SU-DHL-6 (cell line): ENCODE measurements at regions not wholly inside any gene's neighbourhood (a gene's known extent, or its start where the extent isn't known, plus 50 kb on each side); places are given as distances from the start of the nearest gene placed in this dataset.

Experiments used
- H2AFZ ChIP-seq: fragments of 200-600 bp; sonication (generic); 2 replicates; pipeline ENCODE4 v1.6.1; 2014; ENCODE audit warnings: low read depth, mild to moderate bottlenecking, moderate library complexity, mixed read lengths, antibody characterized with exemption, low read length; ENCODE audit not compliant: severe bottlenecking
- H3F3A ChIP-seq: fragments of 200-600 bp; shearing (Covaris generic); 2 replicates; pipeline ENCODE4 v1.6.0; 2016; ENCODE audit warnings: antibody characterized with exemption, mild to moderate bottlenecking; ENCODE audit not compliant: insufficient read depth
- H3K27ac ChIP-seq: fragments of 200-600 bp; sonication (generic); 2 replicates; pipeline ENCODE4 v1.5.1; 2016; ENCODE audit warnings: low read depth, mild to moderate bottlenecking, low read length, moderate library complexity, mixed read lengths
- H3K27me3 ChIP-seq: fragments of 200-600 bp; sonication (generic), shearing (Covaris generic); 2 replicates; pipeline ENCODE4 v1.6.0; 2014; ENCODE audit warnings: mild to moderate bottlenecking, low read length
- H3K36me3 ChIP-seq: fragments of 200-600 bp; sonication (generic); 2 replicates; pipeline ENCODE4 v1.6.1; 2014; ENCODE audit warnings: mild to moderate bottlenecking, low read length, mixed read lengths
- H3K4me2 ChIP-seq: fragments of 300-600, 200-600 bp; shearing (Covaris generic), sonication (generic); 2 replicates; pipeline ENCODE4 v1.6.0; 2014; ENCODE audit warnings: low read length, low read depth, mild to moderate bottlenecking; ENCODE audit not compliant: poor library complexity, severe bottlenecking
- H3K4me3 ChIP-seq: fragments of 200-600 bp; sonication (generic); 2 replicates; pipeline ENCODE4 v1.5.1; 2014; ENCODE audit warnings: antibody characterized with exemption, low read length, mild to moderate bottlenecking, mixed read lengths; ENCODE audit not compliant: insufficient read depth, poor library complexity, severe bottlenecking
- H3K79me2 ChIP-seq: fragments of 200-600 bp; sonication (generic); 2 replicates; pipeline ENCODE4 v1.6.1; 2014; ENCODE audit warnings: mild to moderate bottlenecking, low read length, moderate library complexity; ENCODE audit not compliant: insufficient read depth
- H3K9ac ChIP-seq: fragments of 200-600 bp; sonication (generic); 2 replicates; pipeline ENCODE4 v1.7.0; 2014; ENCODE audit warnings: mild to moderate bottlenecking, low read length
- H3K9me2 ChIP-seq: fragments of 200-600 bp; sonication (generic); replicated peaks from 2 replicates; pipeline ENCODE4 v1.6.1; 2014; ENCODE audit warnings: low read length; ENCODE audit not compliant: insufficient read depth
- H3K9me3 ChIP-seq: fragments of 200-600 bp; sonication (generic); 2 replicates; pipeline ENCODE4 v1.6.1; 2014; ENCODE audit warnings: low read length, mixed read lengths; ENCODE audit not compliant: insufficient read depth
- H4K20me1 ChIP-seq: fragments of 200-600 bp; sonication (generic); 2 replicates; pipeline ENCODE4 v1.6.1; 2014; ENCODE audit warnings: low read depth, mild to moderate bottlenecking, antibody characterized with exemption, low read length, moderate library complexity, mixed read lengths
- CTCF ChIP-seq: fragments of 200-600 bp; sonication (generic); IDR thresholded peaks from one replicate; pipeline ENCODE4 v1.5.1; 2017; ENCODE audit warnings: antibody characterized with exemption, mild to moderate bottlenecking, low read length, moderate library complexity; ENCODE audit not compliant: insufficient read depth, poor library complexity, severe bottlenecking
- EZH2phosphoT487 ChIP-seq: fragments of 200-600 bp; sonication (generic), shearing (Covaris generic); conservative IDR thresholded peaks from 2 replicates; pipeline ENCODE4 v1.6.1; 2018; ENCODE audit warnings: mild to moderate bottlenecking, antibody characterized with exemption, low read length, moderate library complexity, mixed read lengths

- Histone ChIP-seq H3K79me2 (no peaks in the 10 kb centered on the region), H2AFZ (no peak overlapping the region), H3K9me2 (no peaks in the 10 kb centered on the region), H3K27me3 (no peaks in the 10 kb centered on the region), H3K4me2 (no peak overlapping the region), H3K27ac (no peak overlapping the region), H3K36me3 (no peaks in the 10 kb centered on the region), H4K20me1 (no peaks in the 10 kb centered on the region), H3K4me3 (no peak overlapping the region), H3F3A (no peaks in the 10 kb centered on the region), H3K9ac (no peak overlapping the region), H3K9me3 (no peaks in the 10 kb centered on the region)
- TF ChIP-seq CTCF (no peak), EZH2phosphoT487 (no peak)
Measured at GRCh38 chr15:35876762-35877161, 330.8 kb upstream of the DPH6 start.

DNA sequence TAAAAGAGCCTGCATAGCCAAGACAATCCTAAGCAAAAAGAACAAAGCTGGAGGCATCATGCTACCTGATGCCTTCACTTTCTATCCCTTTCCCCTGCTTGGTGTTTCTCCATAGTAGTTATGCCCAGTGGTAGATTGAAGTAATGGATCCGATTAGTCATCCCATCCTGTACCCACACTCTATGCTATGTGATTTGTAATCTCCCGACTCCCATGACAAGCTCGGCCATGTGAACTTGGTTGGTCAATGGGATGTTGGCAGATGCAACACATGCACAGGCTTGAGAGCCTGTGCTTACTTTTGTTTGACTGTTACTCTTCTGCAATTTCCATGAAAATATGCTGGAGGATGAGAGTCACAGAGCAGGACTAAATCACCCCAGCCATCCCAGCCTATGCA lies 334.9 kb upstream of the DPH6 start:
- H3K27ac ChIP-seq, result no peak overlapping the region
- no peaks in the 10 kb centered on the region for H4K20me1 ChIP-seq
- no peaks in the 10 kb centered on the region for H3K27me3 ChIP-seq
- H3K9ac ChIP-seq, result no peak overlapping the region
- no peak for TF ChIP-seq EZH2phosphoT487
- no peak for TF ChIP-seq CTCF
- H3K4me3 ChIP-seq, result no peak overlapping the region
- H3K36me3 ChIP-seq, result no peaks in the 10 kb centered on the region
- no peak overlapping the region for H3K4me2 ChIP-seq
- H3K9me2 ChIP-seq, result no peaks in the 10 kb centered on the region
- H3K9me3 ChIP-seq, result no peaks in the 10 kb centered on the region
- no peak overlapping the region for H2AFZ ChIP-seq
- H3F3A ChIP-seq, result no peaks in the 10 kb centered on the region
- no peaks in the 10 kb centered on the region for H3K79me2 ChIP-seq

DNA sequence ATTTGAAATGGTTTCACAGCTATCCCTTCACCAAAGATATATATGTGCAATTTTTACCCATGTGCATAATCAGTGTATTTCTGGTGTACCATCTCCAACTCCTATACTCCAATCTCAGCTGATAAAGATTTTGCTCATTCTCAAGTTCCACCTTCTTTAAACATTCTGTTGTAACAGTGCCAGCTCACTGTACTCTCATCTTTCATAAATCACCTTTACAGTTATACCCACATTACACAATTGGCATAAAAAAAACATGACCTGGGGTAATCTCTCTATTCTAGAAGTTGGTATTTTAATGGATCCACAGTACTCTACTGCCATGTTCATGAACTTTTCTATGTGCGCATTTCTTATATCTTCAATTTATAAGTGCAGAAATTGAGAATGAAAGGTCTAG lies 339.9 kb upstream of the DPH6 start:
- H3K36me3 ChIP-seq, result no peaks in the 10 kb centered on the region
- no peaks in the 10 kb centered on the region for H3K27me3 ChIP-seq
- H3K9me3 ChIP-seq, result no peaks in the 10 kb centered on the region
- no peak overlapping the region for H3K4me3 ChIP-seq
- H4K20me1 ChIP-seq, result no peaks in the 10 kb centered on the region
- TF ChIP-seq EZH2phosphoT487, result no peak
- TF ChIP-seq CTCF, result no peak
- H3K27ac ChIP-seq, result no peak overlapping the region
- no peaks in the 10 kb centered on the region for H3F3A ChIP-seq
- H3K9me2 ChIP-seq, result no peaks in the 10 kb centered on the region
- H2AFZ ChIP-seq, result no peak overlapping the region
- H3K9ac ChIP-seq, result no peak overlapping the region
- no peaks in the 10 kb centered on the region for H3K79me2 ChIP-seq
- no peak overlapping the region for H3K4me2 ChIP-seq

DNA sequence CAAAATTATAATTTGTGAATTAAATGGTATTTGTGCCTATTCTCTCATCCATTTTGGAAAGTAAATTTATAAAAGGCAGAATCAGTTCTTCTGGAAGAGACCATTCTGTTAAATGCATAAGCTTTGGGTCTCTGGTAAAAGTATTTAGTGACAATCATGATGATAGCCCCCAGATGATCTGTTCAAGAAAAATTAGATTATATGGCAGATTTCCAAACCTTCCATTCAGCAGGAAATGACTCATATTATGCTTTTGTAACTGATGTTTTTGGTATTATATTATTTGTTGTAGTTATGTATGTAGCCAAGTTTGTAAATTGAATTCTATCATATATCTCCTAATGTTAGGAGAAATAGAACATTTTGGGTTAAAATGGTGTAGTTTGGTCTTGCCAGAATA lies 340.8 kb upstream of the DPH6 start:
- Histone ChIP-seq H3K36me3 (no peaks in the 10 kb centered on the region), H2AFZ (no peak overlapping the region), H3K27me3 (no peaks in the 10 kb centered on the region), H3K4me3 (no peak overlapping the region), H3K79me2 (no peaks in the 10 kb centered on the region), H3K9ac (no peak overlapping the region), H3K4me2 (no peak overlapping the region), H3F3A (no peaks in the 10 kb centered on the region), H3K27ac (no peak overlapping the region), H3K9me3 (no peaks in the 10 kb centered on the region), H4K20me1 (no peaks in the 10 kb centered on the region), H3K9me2 (no peaks in the 10 kb centered on the region)
- TF ChIP-seq EZH2phosphoT487 (no peak), CTCF (no peak)
